ENCODE measurements at regions not wholly inside any gene's neighbourhood (a gene's known extent, or its start where the extent isn't known, plus 50 kb on each side); places are given as distances from the start of the nearest gene placed in this dataset.

DNA sequence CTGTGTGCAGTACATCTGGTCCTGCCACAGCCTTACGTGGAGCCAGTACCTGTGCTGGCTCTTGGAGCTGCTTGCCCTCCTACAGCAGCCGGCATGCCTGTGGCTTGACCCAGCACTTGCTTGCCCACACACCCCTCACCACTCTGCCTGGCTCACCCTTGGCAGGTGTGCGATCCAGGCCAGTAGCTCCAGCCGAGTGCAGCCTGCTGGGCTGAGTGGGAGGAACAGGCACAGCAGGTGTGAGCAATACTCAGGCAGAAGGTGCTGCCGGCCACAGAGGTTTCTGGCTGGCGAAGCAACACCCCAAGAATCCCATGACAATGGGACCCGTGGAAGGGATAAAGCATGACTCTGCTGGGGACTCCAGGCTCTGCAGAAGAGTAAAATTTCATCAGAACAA, 173.5 kb upstream of the ADCY1 start:
- TF ChIP-seq TAF1 (IDR thresholded peaks at IDR 0.05; ENCODE audit: borderline replicate concordance, low read depth, low read length) (no peak), POLR2A (IDR thresholded peaks at IDR 0.05; ENCODE audit: low read depth, low read length) (no peak), POLR2AphosphoS5 (IDR thresholded peaks at IDR 0.05; ENCODE audit: low read depth, low read length) (no peak)

Measured in GM12892 (cell line).